CD4-positive, alpha-beta T cell treated with Interleukin-21 for 1 hour (primary cell): ENCODE measurements at regions not wholly inside any gene's neighbourhood (a gene's known extent, or its start where the extent isn't known, plus 50 kb on each side); places are given as distances from the start of the nearest gene placed in this dataset.

Experiments
- DNase-seq: peaks from one replicate; pipeline ENCODE4 v3.0.0-alpha.2; 2020

GRCh38 chr19:29293292-29293691, 80.3 kb upstream of the UQCRFS1 start:
- no peak for DNase-seq

- DNase-seq: no peak
Measured at GRCh38 chr19:29293736-29294342, 80.9 kb upstream of the UQCRFS1 start.

GRCh38 chr19:29294343-29294811, 81.4 kb upstream of the UQCRFS1 start:
- DNase-seq: no peak

- no peak for DNase-seq
Measured at GRCh38 chr19:29295285-29295684, 82.3 kb upstream of the UQCRFS1 start.

GRCh38 chr19:29297381-29297780, 84.4 kb upstream of the UQCRFS1 start:
- no peak for DNase-seq

- no peak for DNase-seq
Measured at GRCh38 chr19:29299416-29300380, 86.7 kb upstream of the UQCRFS1 start.

- DNase-seq: peak; percentile 16
Measured at GRCh38 chr19:29302002-29302928, 89.3 kb upstream of the UQCRFS1 start.

- no peak for DNase-seq
Measured at GRCh38 chr19:29303069-29303718, 90.2 kb upstream of the UQCRFS1 start.

- no peak for DNase-seq
Measured at GRCh38 chr19:29303719-29304090, 90.8 kb upstream of the UQCRFS1 start.

- no peak for DNase-seq
Measured at GRCh38 chr19:29305268-29305667, 92.3 kb upstream of the UQCRFS1 start.

GRCh38 chr19:29308977-29309590, 96.1 kb upstream of the UQCRFS1 start:
- DNase-seq: no peak

- DNase-seq: no peak
Measured at GRCh38 chr19:29309637-29310036, 96.7 kb upstream of the UQCRFS1 start.

GRCh38 chr19:29311191-29311790, 98.3 kb upstream of the UQCRFS1 start:
- DNase-seq: no peak

- DNase-seq: no peak
Measured at GRCh38 chr19:29315556-29316190, 102.7 kb upstream of the UQCRFS1 start.

GRCh38 chr19:29318581-29318980, 105.6 kb upstream of the UQCRFS1 start:
- DNase-seq: no peak

- DNase-seq: no peak
Measured at GRCh38 chr19:29320086-29320485, 107.1 kb upstream of the UQCRFS1 start.

GRCh38 chr19:29320618-29321017, 107.7 kb upstream of the UQCRFS1 start:
- no peak for DNase-seq

- DNase-seq: no peak
Measured at GRCh38 chr19:29321116-29321515, 108.2 kb upstream of the UQCRFS1 start.

GRCh38 chr19:29323021-29323430, 110.1 kb upstream of the UQCRFS1 start:
- no peak for DNase-seq

GRCh38 chr19:29323440-29324290, 110.7 kb upstream of the UQCRFS1 start:
- no peak for DNase-seq
